ENCODE measurements at regions not wholly inside any gene's neighbourhood (a gene's known extent, or its start where the extent isn't known, plus 50 kb on each side); places are given as distances from the start of the nearest gene placed in this dataset.
"Not testable (repeated sequence)": the region's sequence is repeated elsewhere in the genome, so short reads cannot be mapped to it uniquely, and the experiment has no call there.

- WGBS: 34% methylated on average over 14 of the region's 16 CpGs
- H3K27ac ChIP-seq: peak overlapping the region; percentile 63
- DNase-seq (ENCODE audit: low spot score in 2 of 2): peak in 1 of 2 donors; percentile 65
- no peaks in the 10 kb centered on the region for H3K27me3 ChIP-seq
- H3K4me1 ChIP-seq: peaks cover 37% of the 10 kb centered on the region
- no peaks in the 10 kb centered on the region for H3K36me3 ChIP-seq
- H3K9me3 ChIP-seq: no peaks in the 10 kb centered on the region
- no peak overlapping the region for H3K4me3 ChIP-seq
- TF ChIP-seq POLR2AphosphoS5 (IDR thresholded peaks at IDR 0.05): no peak
- no peak for TF ChIP-seq EP300 (IDR thresholded peaks at IDR 0.05)
- TF ChIP-seq POLR2A (IDR thresholded peaks at IDR 0.05): no peak
- TF ChIP-seq, protein P1, sequence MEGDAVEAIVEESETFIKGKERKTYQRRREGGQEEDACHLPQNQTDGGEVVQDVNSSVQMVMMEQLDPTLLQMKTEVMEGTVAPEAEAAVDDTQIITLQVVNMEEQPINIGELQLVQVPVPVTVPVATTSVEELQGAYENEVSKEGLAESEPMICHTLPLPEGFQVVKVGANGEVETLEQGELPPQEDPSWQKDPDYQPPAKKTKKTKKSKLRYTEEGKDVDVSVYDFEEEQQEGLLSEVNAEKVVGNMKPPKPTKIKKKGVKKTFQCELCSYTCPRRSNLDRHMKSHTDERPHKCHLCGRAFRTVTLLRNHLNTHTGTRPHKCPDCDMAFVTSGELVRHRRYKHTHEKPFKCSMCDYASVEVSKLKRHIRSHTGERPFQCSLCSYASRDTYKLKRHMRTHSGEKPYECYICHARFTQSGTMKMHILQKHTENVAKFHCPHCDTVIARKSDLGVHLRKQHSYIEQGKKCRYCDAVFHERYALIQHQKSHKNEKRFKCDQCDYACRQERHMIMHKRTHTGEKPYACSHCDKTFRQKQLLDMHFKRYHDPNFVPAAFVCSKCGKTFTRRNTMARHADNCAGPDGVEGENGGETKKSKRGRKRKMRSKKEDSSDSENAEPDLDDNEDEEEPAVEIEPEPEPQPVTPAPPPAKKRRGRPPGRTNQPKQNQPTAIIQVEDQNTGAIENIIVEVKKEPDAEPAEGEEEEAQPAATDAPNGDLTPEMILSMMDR (IDR thresholded peaks at IDR 0.05): no peak
Measured at GRCh38 chr20:1816384-1817381, 78.5 kb upstream of the SIRPA start.

DNA sequence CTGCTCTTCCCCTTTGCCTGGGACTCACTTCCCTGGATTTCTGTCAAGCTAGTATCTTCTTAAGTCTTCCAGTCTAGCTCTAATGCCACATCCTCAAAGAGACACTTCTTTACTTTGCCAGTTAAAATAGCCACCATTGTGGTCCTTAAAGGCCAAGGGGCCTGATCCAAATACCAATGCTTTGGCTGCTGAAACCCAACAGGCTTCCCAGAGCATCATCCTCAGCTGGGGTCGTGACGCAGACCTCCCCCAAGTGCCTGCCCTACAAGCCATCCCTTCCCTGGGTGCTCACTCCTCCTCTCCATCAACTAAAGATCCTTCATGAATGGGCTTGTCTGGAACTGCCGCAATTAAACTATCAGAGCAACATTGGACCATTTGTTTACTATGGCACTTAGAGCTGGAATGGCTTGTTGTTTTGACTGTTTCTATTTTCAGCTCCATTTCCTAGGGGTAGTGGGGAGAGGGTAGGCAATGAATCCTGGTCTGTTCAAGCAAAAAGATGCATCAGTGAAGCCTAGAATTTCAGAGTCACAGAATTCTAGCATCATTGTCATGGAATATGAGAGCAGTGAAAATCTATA lies 79.6 kb upstream of the SIRPA start:
- Histone ChIP-seq H3K27me3 (no peaks in the 10 kb centered on the region), H3K4me1 (peaks cover 47% of the 10 kb centered on the region), H3K27ac (peak overlapping the region; percentile 63), H3K9me3 (no peaks in the 10 kb centered on the region), H3K4me3 (no peak overlapping the region), H3K36me3 (no peaks in the 10 kb centered on the region)
- 56% methylated on average over 3 of the region's 3 CpGs for WGBS
- DNase-seq (ENCODE audit: low spot score in 2 of 2): no peak
- TF ChIP-seq POLR2A (IDR thresholded peaks at IDR 0.05) (no peak), POLR2AphosphoS5 (IDR thresholded peaks at IDR 0.05) (no peak), EP300 (IDR thresholded peaks at IDR 0.05) (no peak)
- TF ChIP-seq, protein P1 (IDR thresholded peaks at IDR 0.05): no peak

- WGBS: 96% methylated on average over 1 of the region's 1 CpG
- DNase-seq (ENCODE audit: low spot score in 2 of 2); H3K36me3 ChIP-seq; H3K4me3 ChIP-seq; H3K9me3 ChIP-seq; H3K27me3 ChIP-seq; H3K27ac ChIP-seq: not testable (repeated sequence)
- H3K4me1 ChIP-seq: peaks cover 55% of the 10 kb centered on the region
Measured at GRCh38 chr20:1814861-1815260, 80.3 kb upstream of the SIRPA start.

- Histone ChIP-seq H3K9me3 (no peaks in the 10 kb centered on the region), H3K4me3 (no peak overlapping the region), H3K36me3 (no peaks in the 10 kb centered on the region), H3K4me1 (peaks cover 59% of the 10 kb centered on the region), H3K27ac (no peak overlapping the region), H3K27me3 (no peaks in the 10 kb centered on the region)
- DNase-seq (ENCODE audit: low spot score in 2 of 2): no peak
- no peak for TF ChIP-seq POLR2A (IDR thresholded peaks at IDR 0.05)
- TF ChIP-seq POLR2AphosphoS5 (IDR thresholded peaks at IDR 0.05): no peak
- no peak for TF ChIP-seq EP300 (IDR thresholded peaks at IDR 0.05)
- TF ChIP-seq, protein P1 (IDR thresholded peaks at IDR 0.05): no peak
- 83% methylated on average over 13 of the region's 13 CpGs for WGBS
Measured at GRCh38 chr20:1813674-1814635, 81.3 kb upstream of the SIRPA start.

DNA sequence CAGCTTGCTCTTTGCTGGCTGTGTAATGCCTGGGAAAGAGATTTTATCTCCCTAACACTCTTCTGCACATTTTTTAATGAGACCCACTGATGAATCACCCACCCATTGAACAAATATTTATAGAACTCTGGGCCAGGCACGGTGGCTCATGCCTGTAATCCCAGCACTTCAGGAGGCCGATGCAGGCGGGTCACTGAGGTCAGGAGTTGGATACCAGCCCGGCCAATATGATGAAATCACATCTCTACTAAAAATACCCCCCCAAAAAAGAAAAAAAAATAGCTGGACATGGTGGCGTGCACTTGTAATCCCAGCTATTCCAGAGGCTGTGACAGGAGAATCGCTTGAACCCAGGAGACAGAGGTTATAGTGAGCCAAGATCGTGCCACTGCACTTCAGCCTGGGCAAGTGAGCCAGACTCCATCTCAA lies 82.1 kb upstream of the SIRPA start:
- no peaks in the 10 kb centered on the region for H3K27me3 ChIP-seq
- no peak for DNase-seq (ENCODE audit: low spot score in 2 of 2)
- TF ChIP-seq POLR2A (IDR thresholded peaks at IDR 0.05) (no peak), EP300 (IDR thresholded peaks at IDR 0.05) (no peak), POLR2AphosphoS5 (IDR thresholded peaks at IDR 0.05) (no peak)
- WGBS: 40% methylated on average over 7 of the region's 7 CpGs
- peaks cover 59% of the 10 kb centered on the region for H3K4me1 ChIP-seq
- no peak overlapping the region for H3K27ac ChIP-seq
- H3K4me3 ChIP-seq: no peak overlapping the region
- H3K9me3 ChIP-seq: no peaks in the 10 kb centered on the region
- no peaks in the 10 kb centered on the region for H3K36me3 ChIP-seq
